Ishikawa (cell line): ENCODE measurements at regions not wholly inside any gene's neighbourhood (a gene's known extent, or its start where the extent isn't known, plus 50 kb on each side); places are given as distances from the start of the nearest gene placed in this dataset.

Source experiments
- CEBPB ChIP-seq: IDR thresholded peaks from 2 replicates; pipeline ENCODE4 v1.6.1; 2012
- EP300 ChIP-seq: IDR thresholded peaks from 2 replicates; pipeline ENCODE4 v1.6.1; 2012; ENCODE audit warnings: borderline replicate concordance
- RAD21 ChIP-seq: IDR thresholded peaks from 2 replicates; pipeline ENCODE4 v1.6.1; 2012; ENCODE audit warnings: low read depth
- TAF1 ChIP-seq: IDR thresholded peaks from 2 replicates; pipeline ENCODE4 v1.6.1; 2012; ENCODE audit warnings: low read depth, mild to moderate bottlenecking

DNA sequence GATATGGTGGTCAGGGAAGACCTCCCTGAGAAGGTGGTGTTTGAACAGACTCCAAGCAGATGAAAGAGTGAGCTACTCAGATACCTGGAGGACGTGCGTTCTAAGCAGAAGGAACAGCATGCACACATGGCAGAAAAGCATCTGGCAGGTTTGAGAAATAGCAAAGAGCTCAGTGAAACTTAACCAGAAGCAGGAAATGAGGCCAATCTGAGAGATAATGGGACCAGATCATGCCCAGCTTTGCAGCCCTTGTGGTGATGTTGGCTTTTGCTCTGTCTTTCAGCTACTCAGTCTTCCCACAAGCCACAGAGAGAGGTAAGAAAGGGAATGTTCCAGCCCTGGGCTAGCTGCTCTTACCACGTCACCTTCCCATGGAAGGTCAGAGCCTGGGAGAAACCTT lies 176.3 kb upstream of the GSC start:
- TF ChIP-seq RAD21 (no peak), CEBPB (no peak), EP300 (no peak), TAF1 (no peak)
